GM23248 (cell line): ENCODE measurements at regions not wholly inside any gene's neighbourhood (a gene's known extent, or its start where the extent isn't known, plus 50 kb on each side); places are given as distances from the start of the nearest gene placed in this dataset.

ENCODE experiments used
- DNase-seq: peaks from one replicate; pipeline ENCODE4 v3.0.0-alpha.2; 2015
- H2AFZ ChIP-seq: fragments of 200-600 bp; sonication (generic); 2 replicates; pipeline ENCODE4 v1.6.1; 2016; ENCODE audit warnings: antibody characterized with exemption
- H3F3A ChIP-seq: fragments of 200-600 bp; sonication (generic); 2 replicates; pipeline ENCODE4 v1.6.1; 2016; ENCODE audit warnings: mild to moderate bottlenecking, antibody characterized with exemption, mixed run types; ENCODE audit not compliant: insufficient read depth
- H3K27ac ChIP-seq: fragments of 200-600 bp; sonication (generic); 2 replicates; pipeline ENCODE4 v1.5.1; 2016; ENCODE audit warnings: mild to moderate bottlenecking
- H3K27me3 ChIP-seq: fragments of 200-600 bp; sonication (generic); replicated peaks from 2 replicates; pipeline ENCODE4 v1.6.1; 2016; ENCODE audit warnings: mild to moderate bottlenecking; ENCODE audit not compliant: insufficient read depth
- H3K36me3 ChIP-seq: fragments of 200-600 bp; sonication (generic); 2 replicates; pipeline ENCODE4 v1.6.1; 2016; ENCODE audit warnings: low read depth, mild to moderate bottlenecking
- H3K4me1 ChIP-seq: fragments of 200-600 bp; sonication (generic); 2 replicates; pipeline ENCODE4 v1.6.1; 2016; ENCODE audit warnings: mild to moderate bottlenecking; ENCODE audit not compliant: insufficient read depth
- H3K4me2 ChIP-seq: fragments of 200-600 bp; sonication (generic); one replicate; pipeline ENCODE4 v1.6.1; 2016; ENCODE audit warnings: mild to moderate bottlenecking; ENCODE audit not compliant: unreplicated experiment
- H3K4me3 ChIP-seq: fragments of 200-600 bp; sonication (generic); 2 replicates; pipeline ENCODE4 v1.5.1; 2016; ENCODE audit warnings: mild to moderate bottlenecking
- H3K79me2 ChIP-seq: fragments of 200-600 bp; sonication (generic); 2 replicates; pipeline ENCODE4 v1.6.1; 2016; ENCODE audit warnings: mild to moderate bottlenecking; ENCODE audit not compliant: insufficient read depth
- H3K9ac ChIP-seq: fragments of 200-600 bp; sonication (generic); 2 replicates; pipeline ENCODE4 v1.6.1; 2016; ENCODE audit warnings: mild to moderate bottlenecking
- H3K9me2 ChIP-seq: fragments of 200-600 bp; sonication (generic); 2 replicates; pipeline ENCODE4 v1.6.1; 2016; ENCODE audit warnings: mixed run types, mild to moderate bottlenecking, moderate library complexity; ENCODE audit not compliant: insufficient read depth
- H3K9me3 ChIP-seq: fragments of 200-600 bp; sonication (generic); one replicate; pipeline ENCODE4 v1.6.1; 2017; ENCODE audit warnings: low read depth
- H4K20me1 ChIP-seq: fragments of 200-600 bp; sonication (generic); 2 replicates; pipeline ENCODE4 v1.6.0; 2016; ENCODE audit not compliant: insufficient read depth
- EZH2 ChIP-seq: fragments of 200-600 bp; sonication (generic); IDR thresholded peaks from 2 replicates; pipeline ENCODE4 v1.6.1; 2018; ENCODE audit warnings: antibody characterized with exemption, mild to moderate bottlenecking; ENCODE audit not compliant: insufficient read depth, poor library complexity, severe bottlenecking
- EZH2phosphoT487 ChIP-seq: fragments of 200-600 bp; sonication (generic); IDR thresholded peaks from 2 replicates; pipeline ENCODE4 v1.6.1; 2018; ENCODE audit warnings: antibody characterized with exemption, moderate library complexity, mild to moderate bottlenecking, low read depth; ENCODE audit not compliant: insufficient read depth
- WGBS, 2 experiments: methylation state at CpG; one replicate each; pipeline ENCODE4 v1.1.6; 2015 to 2017; ENCODE audit warnings: low lambda C conversion rate in 2 of 2, low coverage in 1 of 2; ENCODE audit errors: missing lambda C conversion rate in 2 of 2; 5-methylcytosine and 5-hydroxymethylcytosine counted together
- in situ Hi-C: fragments of 300-500 bp; cut with MboI; formaldehyde crosslinking; loops from 2 replicates; pipeline ENCODE4 v1.15.0; 2020

DNA sequence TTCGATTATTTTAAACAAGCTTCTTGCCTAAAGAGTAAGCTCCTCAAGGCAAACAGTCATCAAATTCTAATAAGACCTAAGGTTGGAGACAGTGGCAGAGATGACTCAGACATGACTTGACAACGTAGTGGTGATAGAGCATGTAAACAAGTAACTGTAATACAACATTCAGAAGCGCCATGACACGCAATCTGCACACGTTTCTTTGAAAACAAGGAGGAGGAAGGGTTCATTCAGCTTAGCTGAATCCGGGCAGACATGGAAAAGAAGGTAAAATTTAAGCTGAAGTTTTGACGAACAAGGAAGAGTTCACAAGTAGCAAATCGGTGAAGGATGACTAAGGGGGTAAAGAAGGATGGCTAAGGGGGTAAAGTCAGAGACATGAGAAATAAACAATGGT is 152.4 kb upstream of the ZC3H12C start:
- Histone ChIP-seq H3K27ac (peak overlapping the region; percentile 47), H2AFZ (peak overlapping the region; percentile 47), H3K4me3 (no peak overlapping the region), H3K9me3 (no peaks in the 10 kb centered on the region), H3K79me2 (no peaks in the 10 kb centered on the region), H3K4me2 (peak overlapping the region; percentile 12), H3K27me3 (no peaks in the 10 kb centered on the region), H3K9me2 (no peaks in the 10 kb centered on the region), H3K9ac (peak overlapping the region; percentile 14; the same call in 1 of the 2 replicates), H3K4me1 (peaks cover 27% of the 10 kb centered on the region), H3F3A (0 out of 2 replicates have a peak, but pooled peaks cover 10% of the 10 kb centered on the region), H4K20me1 (no peaks in the 10 kb centered on the region), H3K36me3 (no peaks in the 10 kb centered on the region)
- TF ChIP-seq EZH2phosphoT487: no peak
- no peak for TF ChIP-seq EZH2
- DNase-seq: peak; percentile 95
- in situ Hi-C loops: loop anchor here (25.0 kb wide), 1 partner anchor 1229 kb away; no protein-coding TSS in a partner anchor
- WGBS, 2 experiments: 33 to 40% methylated on average over 8 of the region's 8 CpGs

DNA sequence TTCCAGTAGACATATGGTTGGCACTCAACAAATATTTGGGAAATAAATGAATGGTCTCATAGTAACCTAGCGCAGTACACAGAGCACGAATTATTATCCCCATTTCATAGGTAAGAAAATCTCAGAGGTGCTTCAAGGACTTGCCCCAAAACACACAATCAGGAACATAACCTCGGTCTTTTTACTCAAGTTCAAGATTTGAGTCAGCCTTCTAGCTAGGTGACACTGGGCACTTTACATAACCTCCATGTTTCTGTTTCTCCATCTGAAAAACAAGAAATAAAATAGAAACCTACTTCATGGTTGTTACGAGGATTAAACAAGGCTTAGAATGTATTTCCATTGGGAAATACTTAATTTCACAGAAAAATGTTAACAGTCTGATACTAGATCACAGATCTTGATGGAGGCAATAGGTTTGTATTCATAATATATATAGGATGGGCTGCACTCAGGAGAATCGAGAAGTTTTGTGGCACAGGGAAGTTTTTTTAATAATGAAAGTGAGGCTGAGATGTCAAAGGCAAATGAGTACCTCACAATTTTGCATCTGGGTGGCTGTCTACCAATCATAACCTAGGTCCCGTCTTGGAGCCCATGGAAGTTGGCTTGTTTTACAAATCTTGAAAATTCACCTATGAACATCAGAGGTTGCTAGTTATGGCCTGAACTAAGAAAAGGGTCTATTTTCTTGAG is 147.4 kb upstream of the ZC3H12C start:
- DNase-seq: no peak
- Histone ChIP-seq H3K9ac (peak overlapping the region; percentile 81), H3K4me1 (peaks cover 5% of the 10 kb centered on the region), H3K4me2 (peak overlapping the region; percentile 19), H4K20me1 (no peaks in the 10 kb centered on the region), H3F3A (no peaks in the 10 kb centered on the region), H3K36me3 (no peaks in the 10 kb centered on the region), H3K9me3 (no peaks in the 10 kb centered on the region), H3K4me3 (no peak overlapping the region), H3K27me3 (no peaks in the 10 kb centered on the region), H3K79me2 (no peaks in the 10 kb centered on the region), H2AFZ (peak overlapping the region; percentile 74), H3K27ac (no peak overlapping the region), H3K9me2 (no peaks in the 10 kb centered on the region)
- TF ChIP-seq EZH2 (no peak), EZH2phosphoT487 (no peak)
- 41 to 43% methylated on average over 6 of the region's 6 CpGs for WGBS, 2 experiments
- in situ Hi-C loops: loop anchor here (25.0 kb wide), 1 partner anchor 1233 kb away; no protein-coding TSS in a partner anchor

DNA sequence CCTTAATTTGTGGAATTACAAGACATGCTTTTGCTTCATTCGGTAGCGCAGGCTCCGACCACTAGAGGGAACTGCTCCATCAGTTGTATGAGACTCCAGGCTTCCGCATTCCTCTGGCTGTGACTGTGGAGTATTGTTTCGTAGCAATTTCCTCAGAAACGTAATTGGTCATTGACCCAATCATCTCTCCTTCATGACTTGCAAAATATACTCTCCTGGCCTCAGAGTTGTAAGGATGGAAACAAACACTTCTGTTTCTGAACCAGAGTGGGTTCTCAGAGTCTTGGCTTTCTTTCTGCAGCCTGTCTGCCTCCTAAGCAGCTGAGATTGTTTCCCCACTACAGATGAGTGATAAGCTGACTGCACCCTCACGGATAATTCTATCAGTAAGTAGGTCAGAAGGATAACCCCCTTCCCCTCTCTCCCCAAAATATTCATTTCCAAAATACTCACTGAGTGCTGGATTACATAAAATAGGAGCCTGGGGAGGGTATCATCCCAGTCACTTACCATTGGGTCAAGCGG is 146.8 kb upstream of the ZC3H12C start:
- no peak for TF ChIP-seq EZH2
- TF ChIP-seq EZH2phosphoT487: no peak
- Histone ChIP-seq H3K4me3 (peak overlapping the region; percentile 54), H3K4me2 (peak overlapping the region; percentile 66), H3K79me2 (no peaks in the 10 kb centered on the region), H4K20me1 (no peaks in the 10 kb centered on the region), H2AFZ (peak overlapping the region; percentile 74), H3F3A (no peaks in the 10 kb centered on the region), H3K27ac (peak overlapping the region; percentile 86), H3K9me2 (no peaks in the 10 kb centered on the region), H3K9me3 (no peaks in the 10 kb centered on the region), H3K4me1 (peaks cover 5% of the 10 kb centered on the region), H3K27me3 (no peaks in the 10 kb centered on the region), H3K9ac (peak overlapping the region; percentile 81), H3K36me3 (no peaks in the 10 kb centered on the region)
- DNase-seq: peak; percentile 97
- 9 to 10% methylated on average over 8 of the region's 8 CpGs for WGBS, 2 experiments
- in situ Hi-C loops: loop anchor here (25.0 kb wide), 1 partner anchor 1234 kb away; no protein-coding TSS in a partner anchor

DNA sequence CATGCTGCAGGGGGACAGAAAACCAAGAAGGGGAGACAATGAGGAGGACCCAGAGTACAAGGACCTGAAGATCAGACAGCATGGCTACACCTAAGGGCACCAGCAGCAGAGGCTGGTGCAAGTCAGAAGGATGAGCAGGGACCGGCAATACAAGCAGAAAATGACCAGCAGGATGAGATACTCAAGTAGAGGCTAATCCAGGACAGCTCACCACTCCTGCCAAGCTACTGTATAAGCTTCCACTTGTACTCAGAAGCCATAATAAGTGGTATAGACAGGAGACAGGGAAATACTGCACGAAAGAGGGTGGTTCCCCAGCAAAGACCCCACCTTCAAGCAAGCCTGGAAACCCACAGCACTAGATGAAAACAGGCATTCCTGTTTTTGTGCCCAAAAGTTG is 138.7 kb upstream of the ZC3H12C start:
- H3K9me2 ChIP-seq: no peaks in the 10 kb centered on the region
- in situ Hi-C loops: loop anchor here (25.0 kb wide), 1 partner anchor 408 kb away; no protein-coding TSS in a partner anchor
- no peak overlapping the region for H3K9ac ChIP-seq
- H3K4me3 ChIP-seq: no peak overlapping the region
- H3K27ac ChIP-seq: no peak overlapping the region
- H3K79me2 ChIP-seq: no peaks in the 10 kb centered on the region
- TF ChIP-seq EZH2 (no peak), EZH2phosphoT487 (no peak)
- H3K4me2 ChIP-seq: no peak overlapping the region
- no peaks in the 10 kb centered on the region for H3K4me1 ChIP-seq
- H2AFZ ChIP-seq: no peak overlapping the region
- WGBS, 2 experiments: 62 to 67% methylated on average over 2 of the region's 2 CpGs
- DNase-seq: no peak
- H3K27me3 ChIP-seq: no peaks in the 10 kb centered on the region
- no peaks in the 10 kb centered on the region for H4K20me1 ChIP-seq
- H3F3A ChIP-seq: no peaks in the 10 kb centered on the region
- no peaks in the 10 kb centered on the region for H3K36me3 ChIP-seq
- H3K9me3 ChIP-seq: no peaks in the 10 kb centered on the region
